Effector memory CD4-positive, alpha-beta T cell (primary cell): ENCODE measurements at regions not wholly inside any gene's neighbourhood (a gene's known extent, or its start where the extent isn't known, plus 50 kb on each side); places are given as distances from the start of the nearest gene placed in this dataset.

Experiments
- DNase-seq, 3 donors: peaks; one replicate each; pipeline ENCODE4 v3.0.0-alpha.2; 2020
- H3K27ac ChIP-seq: 2 replicates; pipeline ENCODE4 v1.7.0; 2013; ENCODE audit warnings: mild to moderate bottlenecking, low read length, moderate library complexity; ENCODE audit not compliant: insufficient read depth, poor library complexity, severe bottlenecking
- H3K27me3 ChIP-seq: replicated peaks from 2 replicates; pipeline ENCODE4 v1.7.0; 2013; ENCODE audit warnings: mild to moderate bottlenecking, low read length; ENCODE audit not compliant: insufficient read depth, control insufficient read depth, poor library complexity, severe bottlenecking
- H3K36me3 ChIP-seq: 2 replicates; pipeline ENCODE4 v1.7.0; 2013; ENCODE audit warnings: mild to moderate bottlenecking, low read length, moderate library complexity; ENCODE audit not compliant: control insufficient read depth, insufficient read depth
- H3K4me1 ChIP-seq: 2 replicates; pipeline ENCODE4 v1.7.0; 2013; ENCODE audit warnings: low read length, mild to moderate bottlenecking; ENCODE audit not compliant: control insufficient read depth, insufficient read depth, poor library complexity, severe bottlenecking
- H3K4me3 ChIP-seq: 2 replicates; pipeline ENCODE4 v1.7.0; 2013; ENCODE audit warnings: low read length, low read depth, mild to moderate bottlenecking; ENCODE audit not compliant: insufficient read depth, poor library complexity, severe bottlenecking
- H3K9me3 ChIP-seq: 2 replicates; pipeline ENCODE4 v1.7.0; 2013; ENCODE audit warnings: mild to moderate bottlenecking, low read length, moderate library complexity; ENCODE audit not compliant: control insufficient read depth

- Histone ChIP-seq H3K9me3 (no peaks in the 10 kb centered on the region), H3K4me3 (no peak overlapping the region), H3K27me3 (no peaks in the 10 kb centered on the region), H3K27ac (no peak overlapping the region), H3K4me1 (no peaks in the 10 kb centered on the region), H3K36me3 (no peaks in the 10 kb centered on the region)
- no peak for DNase-seq
Measured at GRCh38 chr11:38043060-38043459, 1445.0 kb upstream of the RAG2 start.

DNA sequence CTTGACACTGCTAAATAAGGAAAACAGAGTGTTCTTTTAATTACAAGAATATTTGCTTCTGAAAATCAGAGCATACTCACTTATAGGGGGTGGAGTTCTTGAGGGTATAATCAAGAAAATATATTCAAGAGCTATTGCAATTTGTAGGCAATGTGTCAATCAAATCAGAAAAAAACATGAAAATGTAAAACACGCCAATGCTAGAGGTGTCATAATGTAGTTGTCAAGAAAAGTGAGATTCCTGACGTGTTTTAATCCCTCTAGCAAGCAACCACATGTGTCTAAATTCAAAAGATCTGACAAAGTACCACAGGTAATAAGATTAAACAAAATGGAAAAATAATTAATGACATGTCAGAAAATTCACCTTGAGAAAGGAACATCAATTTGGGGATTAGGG is 1440.7 kb upstream of the RAG2 start:
- no peaks in the 10 kb centered on the region for H3K9me3 ChIP-seq
- H3K27ac ChIP-seq, result no peak overlapping the region
- H3K4me3 ChIP-seq, result no peak overlapping the region
- H3K36me3 ChIP-seq, result no peaks in the 10 kb centered on the region
- DNase-seq, result no peak
- no peaks in the 10 kb centered on the region for H3K4me1 ChIP-seq
- no peaks in the 10 kb centered on the region for H3K27me3 ChIP-seq

DNA sequence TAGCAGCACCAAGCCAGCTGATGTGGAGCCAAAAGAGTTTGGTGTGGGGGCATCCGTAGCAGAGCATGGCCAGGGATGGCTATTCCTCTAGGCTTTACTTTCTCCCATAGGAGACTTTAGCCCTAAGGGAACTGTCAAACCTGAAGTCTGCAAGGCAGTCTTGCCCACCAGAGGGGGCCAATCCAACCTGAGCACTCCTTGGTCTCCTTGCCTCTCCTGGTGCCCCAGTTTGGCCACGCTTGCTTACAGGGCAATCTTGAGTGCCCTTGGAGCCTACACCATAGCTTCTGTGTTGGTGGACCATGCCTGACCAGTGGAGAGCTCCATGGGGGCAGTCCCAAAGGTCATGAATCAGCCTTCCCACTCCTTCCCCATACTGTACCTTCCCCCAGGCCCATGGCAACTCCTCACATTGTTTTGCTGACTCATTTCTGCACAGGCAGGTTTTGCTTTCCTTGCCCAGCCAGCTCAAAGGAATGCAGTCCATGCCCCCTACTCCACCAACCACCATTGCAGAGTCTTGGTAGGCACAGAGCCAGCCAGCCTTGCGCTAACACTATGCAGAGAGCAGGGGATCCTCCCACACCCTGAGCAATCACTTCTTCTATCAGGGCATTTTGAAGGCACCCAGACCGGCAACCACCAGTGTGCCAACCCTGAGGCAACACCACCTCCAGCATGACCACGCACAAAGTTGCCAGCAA is 1421.2 kb upstream of the RAG2 start:
- no peak overlapping the region for H3K4me3 ChIP-seq
- H3K27ac ChIP-seq, result no peak overlapping the region
- no peaks in the 10 kb centered on the region for H3K36me3 ChIP-seq
- H3K27me3 ChIP-seq, result no peaks in the 10 kb centered on the region
- peaks cover 3% of the 10 kb centered on the region for H3K9me3 ChIP-seq
- no peak for DNase-seq
- H3K4me1 ChIP-seq, result no peaks in the 10 kb centered on the region

DNA sequence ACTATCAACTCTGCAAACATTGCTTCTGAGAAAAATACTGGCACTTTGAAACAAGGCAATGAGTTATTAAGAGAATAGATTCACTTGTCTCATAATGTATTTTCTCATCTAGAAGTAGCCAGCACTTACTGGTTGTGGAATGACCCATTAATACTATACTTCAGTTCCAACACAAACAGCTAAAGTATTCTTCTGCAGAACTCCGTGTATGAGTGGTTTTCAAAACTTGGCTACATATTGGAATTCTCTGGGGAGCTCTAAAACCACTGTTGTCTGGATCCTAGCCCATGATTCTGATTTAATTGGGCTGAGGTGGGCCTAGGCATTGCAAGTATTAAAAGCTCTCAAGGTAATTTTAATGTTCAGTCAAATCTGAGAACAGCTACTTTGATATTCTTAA is 1416.4 kb upstream of the RAG2 start:
- Histone ChIP-seq H3K9me3 (peaks cover 3% of the 10 kb centered on the region), H3K4me1 (no peaks in the 10 kb centered on the region), H3K36me3 (no peaks in the 10 kb centered on the region), H3K4me3 (no peak overlapping the region), H3K27me3 (no peaks in the 10 kb centered on the region), H3K27ac (no peak overlapping the region)
- DNase-seq, result no peak

DNA sequence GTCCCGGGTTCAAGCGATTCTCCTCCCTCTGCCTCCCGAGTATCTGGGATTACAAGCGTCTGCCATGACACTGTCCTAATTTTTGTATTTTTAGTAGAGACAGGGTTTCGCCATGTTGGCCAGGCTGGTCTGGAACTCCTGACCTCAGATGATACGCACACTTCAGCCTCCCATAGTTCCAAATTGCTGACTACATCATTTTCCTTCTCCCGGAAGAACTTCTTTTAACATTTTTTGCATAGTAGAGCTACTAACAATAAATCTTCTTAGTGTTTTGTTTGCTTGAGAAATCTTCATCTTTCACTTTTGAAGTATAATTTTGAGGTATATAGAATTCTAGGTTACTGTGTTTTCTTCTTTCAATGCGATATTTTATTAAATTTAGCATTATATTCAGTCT is 1415.1 kb upstream of the RAG2 start:
- no peak for DNase-seq
- Histone ChIP-seq H3K36me3 (no peaks in the 10 kb centered on the region), H3K4me1 (no peaks in the 10 kb centered on the region)

DNA sequence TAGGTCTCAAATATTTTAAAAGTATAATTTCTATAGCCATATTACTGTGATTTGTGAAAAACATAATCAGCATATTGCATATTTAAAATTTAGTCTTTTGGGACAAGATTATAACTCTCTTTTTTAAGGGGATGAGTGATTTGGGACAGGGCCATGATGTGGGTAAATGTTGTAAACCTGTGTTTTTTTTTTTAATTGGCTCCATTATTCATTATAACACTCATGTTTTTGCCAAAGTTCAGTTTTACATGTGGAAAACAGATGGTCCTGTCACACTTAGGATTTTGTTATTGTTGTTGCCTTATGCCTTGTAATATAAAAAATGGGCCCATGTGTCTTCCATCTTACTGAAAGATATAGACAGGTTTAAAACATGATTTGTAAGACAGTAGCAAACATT is 1413.5 kb upstream of the RAG2 start:
- Histone ChIP-seq H3K27me3 (no peaks in the 10 kb centered on the region), H3K9me3 (no peaks in the 10 kb centered on the region), H3K36me3 (no peaks in the 10 kb centered on the region), H3K27ac (no peak overlapping the region), H3K4me3 (no peak overlapping the region), H3K4me1 (no peaks in the 10 kb centered on the region)
- DNase-seq, result no peak

More for the DNA sequence above, 1415.1 kb upstream of the RAG2 start:
- no peak overlapping the region for H3K4me3 ChIP-seq
- H3K9me3 ChIP-seq, result no peaks in the 10 kb centered on the region
- H3K27ac ChIP-seq, result no peak overlapping the region
- no peaks in the 10 kb centered on the region for H3K27me3 ChIP-seq

DNA sequence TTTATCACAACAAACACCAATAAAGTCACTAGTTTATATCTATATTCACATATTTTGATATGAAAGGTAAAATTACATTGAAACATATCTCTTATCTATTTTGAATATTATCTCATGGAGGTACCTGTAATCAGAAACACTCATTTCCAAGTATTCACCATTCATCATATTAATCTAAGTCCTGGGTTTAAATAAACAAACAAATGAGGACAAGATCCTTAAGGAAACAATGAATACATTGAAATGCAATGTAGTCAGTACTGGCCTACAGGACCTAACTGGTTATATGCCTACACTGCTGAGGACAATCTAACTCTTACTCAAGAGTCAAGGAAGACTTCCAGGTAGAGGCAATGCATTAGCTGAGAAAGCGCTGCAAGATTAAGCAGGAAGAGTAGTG is 1411.9 kb upstream of the RAG2 start:
- Histone ChIP-seq H3K4me1 (no peaks in the 10 kb centered on the region), H3K4me3 (no peak overlapping the region), H3K9me3 (no peaks in the 10 kb centered on the region), H3K27me3 (no peaks in the 10 kb centered on the region), H3K36me3 (no peaks in the 10 kb centered on the region), H3K27ac (no peak overlapping the region)
- no peak for DNase-seq

DNA sequence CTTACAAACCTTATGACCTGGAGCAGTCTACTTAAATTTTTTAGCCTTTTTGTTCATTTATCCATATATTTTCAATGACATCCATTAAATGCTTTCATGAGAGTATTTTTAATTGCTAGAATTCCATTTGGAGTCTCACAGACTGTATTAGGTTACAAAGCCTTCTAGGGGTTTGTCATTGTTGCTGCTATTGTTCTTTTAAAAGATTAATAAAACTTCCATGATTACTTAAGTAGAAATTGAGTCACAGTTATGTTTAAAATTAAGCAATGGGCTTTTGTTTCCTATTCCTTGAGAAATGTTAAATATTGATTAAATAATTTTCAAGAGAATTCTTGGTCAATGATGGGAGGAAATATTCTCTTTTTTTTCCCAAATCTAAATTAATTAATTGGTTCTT is 1408.4 kb upstream of the RAG2 start:
- Histone ChIP-seq H3K27me3 (no peaks in the 10 kb centered on the region), H3K36me3 (no peaks in the 10 kb centered on the region), H3K9me3 (no peaks in the 10 kb centered on the region), H3K4me3 (no peak overlapping the region), H3K4me1 (no peaks in the 10 kb centered on the region), H3K27ac (no peak overlapping the region)
- no peak for DNase-seq

- no peaks in the 10 kb centered on the region for H3K36me3 ChIP-seq
- H3K4me1 ChIP-seq, result no peaks in the 10 kb centered on the region
- H3K4me3 ChIP-seq, result no peak overlapping the region
- no peak overlapping the region for H3K27ac ChIP-seq
- H3K9me3 ChIP-seq, result no peaks in the 10 kb centered on the region
- no peak for DNase-seq
- H3K27me3 ChIP-seq, result no peaks in the 10 kb centered on the region
Measured at GRCh38 chr11:38005597-38005996, 1407.6 kb upstream of the RAG2 start.

GRCh38 chr11:37999171-37999570 is 1401.1 kb upstream of the RAG2 start:
- no peaks in the 10 kb centered on the region for H3K27me3 ChIP-seq
- no peak overlapping the region for H3K27ac ChIP-seq

More at GRCh38 chr11:37999171-37999570, 1401.1 kb upstream of the RAG2 start:
- no peaks in the 10 kb centered on the region for H3K9me3 ChIP-seq
- H3K36me3 ChIP-seq, result no peaks in the 10 kb centered on the region
- H3K4me3 ChIP-seq, result no peak overlapping the region
- H3K4me1 ChIP-seq, result no peaks in the 10 kb centered on the region
- DNase-seq, result no peak
